Osteoblast (primary cell): ENCODE measurements at regions not wholly inside any gene's neighbourhood (a gene's known extent, or its start where the extent isn't known, plus 50 kb on each side); places are given as distances from the start of the nearest gene placed in this dataset.
"Not testable (repeated sequence)": the region's sequence is repeated elsewhere in the genome, so short reads cannot be mapped to it uniquely, and the experiment has no call there.

Source experiments
- DNase-seq: peaks from one replicate; pipeline ENCODE4 v3.0.0; 2011; ENCODE audit warnings: low spot score, mixed read lengths; ENCODE audit not compliant: insufficient read length; ENCODE audit errors: missing footprints
- H2AFZ ChIP-seq: 2 replicates; pipeline ENCODE4 v1.6.0; 2011; ENCODE audit warnings: mild to moderate bottlenecking, low read length
- H3K27ac ChIP-seq: 2 replicates; pipeline ENCODE4 v1.5.1; 2011; ENCODE audit warnings: mild to moderate bottlenecking, low read depth, low read length, moderate library complexity
- H3K27me3 ChIP-seq: 2 replicates; pipeline ENCODE4 v1.6.0; 2012; ENCODE audit warnings: mild to moderate bottlenecking, control low read depth, inconsistent platforms, low read length, moderate library complexity; ENCODE audit not compliant: insufficient read depth
- H3K36me3 ChIP-seq: 2 replicates; pipeline ENCODE4 v1.5.1; 2011; ENCODE audit warnings: mild to moderate bottlenecking, low read length, control low read depth, moderate library complexity; ENCODE audit not compliant: insufficient read depth
- H3K4me1 ChIP-seq: 2 replicates; pipeline ENCODE4 v1.5.1; 2011; ENCODE audit warnings: mild to moderate bottlenecking, low read length, control low read depth, moderate library complexity; ENCODE audit not compliant: insufficient read depth
- H3K4me2 ChIP-seq: 2 replicates; pipeline ENCODE4 v1.6.0; 2011; ENCODE audit warnings: mild to moderate bottlenecking, low read length; ENCODE audit not compliant: insufficient read depth
- H3K4me3 ChIP-seq: fragments of 200-600 bp; sonication (generic); 3 replicates; pipeline ENCODE4 v1.5.1; 2012; ENCODE audit warnings: mild to moderate bottlenecking, low read length, inconsistent platforms; ENCODE audit not compliant: insufficient read depth
- H3K79me2 ChIP-seq: 2 replicates; pipeline ENCODE4 v1.6.0; 2012; ENCODE audit warnings: mild to moderate bottlenecking, low read length, control low read depth, inconsistent platforms; ENCODE audit not compliant: insufficient read depth
- H3K9me3 ChIP-seq: 2 replicates; pipeline ENCODE4 v1.5.1; 2011; ENCODE audit warnings: low read depth, low read length, control low read depth
- H4K20me1 ChIP-seq: 2 replicates; pipeline ENCODE4 v1.6.0; 2012; ENCODE audit warnings: mild to moderate bottlenecking, low read length, control low read depth; ENCODE audit not compliant: insufficient read depth
- CTCF ChIP-seq: IDR thresholded peaks from 2 replicates; pipeline ENCODE4 v1.5.1; 2011; ENCODE audit warnings: mild to moderate bottlenecking, low read depth, low read length, moderate library complexity; ENCODE audit errors: extremely low read depth

- DNase-seq, result no peak
Measured at GRCh38 chr14:55789406-55789805, 209.4 kb downstream of the KTN1 start.

GRCh38 chr14:55794655-55795595 lies 214.9 kb downstream of the KTN1 start:
- no peaks in the 10 kb centered on the region for H4K20me1 ChIP-seq
- no peak for TF ChIP-seq CTCF
- no peaks in the 10 kb centered on the region for H3K4me1 ChIP-seq
- H3K9me3 ChIP-seq, result no peaks in the 10 kb centered on the region
- peaks cover 2% of the 10 kb centered on the region for H3K27me3 ChIP-seq
- no peak overlapping the region for H2AFZ ChIP-seq
- no peaks in the 10 kb centered on the region for H3K36me3 ChIP-seq
- no peak overlapping the region for H3K27ac ChIP-seq
- no peak for DNase-seq
- no peak overlapping the region for H3K4me3 ChIP-seq
- no peaks in the 10 kb centered on the region for H3K79me2 ChIP-seq
- H3K4me2 ChIP-seq, result no peak overlapping the region

More at GRCh38 chr14:55789406-55789805, 209.4 kb downstream of the KTN1 start:
- peaks cover 4% of the 10 kb centered on the region for H3K27me3 ChIP-seq
- H3K36me3 ChIP-seq, result no peaks in the 10 kb centered on the region
- no peaks in the 10 kb centered on the region for H3K79me2 ChIP-seq
- TF ChIP-seq CTCF, result no peak
- no peaks in the 10 kb centered on the region for H3K4me1 ChIP-seq
- no peak overlapping the region for H3K4me2 ChIP-seq
- H3K9me3 ChIP-seq, result no peaks in the 10 kb centered on the region
- H3K4me3 ChIP-seq, result no peak overlapping the region
- H2AFZ ChIP-seq, result no peak overlapping the region
- no peaks in the 10 kb centered on the region for H4K20me1 ChIP-seq
- H3K27ac ChIP-seq, result no peak overlapping the region

GRCh38 chr14:55796513-55796912 lies 216.5 kb downstream of the KTN1 start:
- not testable (repeated sequence) for DNase-seq, H3K36me3 ChIP-seq, H3K27ac ChIP-seq

GRCh38 chr14:55798406-55798805 lies 218.4 kb downstream of the KTN1 start:
- Histone ChIP-seq H3K36me3 (no peaks in the 10 kb centered on the region), H3K9me3 (no peaks in the 10 kb centered on the region), H3K4me2 (no peak overlapping the region), H3K4me3 (no peak overlapping the region), H3K4me1 (no peaks in the 10 kb centered on the region), H3K27me3 (peaks cover 2% of the 10 kb centered on the region), H3K79me2 (no peaks in the 10 kb centered on the region), H3K27ac (no peak overlapping the region), H2AFZ (no peak overlapping the region), H4K20me1 (no peaks in the 10 kb centered on the region)
- DNase-seq, result no peak
- TF ChIP-seq CTCF, result no peak

More at GRCh38 chr14:55796513-55796912, 216.5 kb downstream of the KTN1 start:
- H3K4me1 ChIP-seq, H4K20me1 ChIP-seq, H3K9me3 ChIP-seq, H3K4me3 ChIP-seq, H2AFZ ChIP-seq, H3K79me2 ChIP-seq, H3K4me2 ChIP-seq, H3K27me3 ChIP-seq: not testable (repeated sequence)
